NK-92 (cell line): ENCODE measurements at regions not wholly inside any gene's neighbourhood (a gene's known extent, or its start where the extent isn't known, plus 50 kb on each side); places are given as distances from the start of the nearest gene placed in this dataset.
"Not testable (repeated sequence)": the region's sequence is repeated elsewhere in the genome, so short reads cannot be mapped to it uniquely, and the experiment has no call there.

Source experiments
- DNase-seq: peaks from one replicate; lab custom pipeline; 2025; ENCODE audit not compliant: unreplicated experiment; lab: John Stamatoyannopoulos, UW

GRCh38 chr14:106166650-106167204, 640.3 kb downstream of the TMEM121 start:
- DNase-seq = no peak

- DNase-seq = not testable (repeated sequence)
These were observed 643.8 kb downstream of the TMEM121 start for GRCh38 chr14:106170163-106170658.

GRCh38 chr14:106174206-106174605, 647.8 kb downstream of the TMEM121 start:
- no peak for DNase-seq

GRCh38 chr14:106177266-106178246, 651.2 kb downstream of the TMEM121 start:
- not testable (repeated sequence) for DNase-seq

GRCh38 chr14:106179761-106180160, 653.4 kb downstream of the TMEM121 start:
- no peak for DNase-seq

- not testable (repeated sequence) for DNase-seq
These were observed 658.4 kb downstream of the TMEM121 start for GRCh38 chr14:106184771-106185170.

- not testable (repeated sequence) for DNase-seq
These were observed 658.9 kb downstream of the TMEM121 start for GRCh38 chr14:106185174-106185836.

GRCh38 chr14:106185837-106186233, 659.5 kb downstream of the TMEM121 start:
- DNase-seq = no peak

GRCh38 chr14:106187216-106187615, 660.8 kb downstream of the TMEM121 start:
- no peak for DNase-seq

GRCh38 chr14:106192701-106193100, 666.3 kb downstream of the TMEM121 start:
- not testable (repeated sequence) for DNase-seq

- not testable (repeated sequence) for DNase-seq
These were observed 670.1 kb downstream of the TMEM121 start for GRCh38 chr14:106196459-106196858.

GRCh38 chr14:106197264-106197663, 670.9 kb downstream of the TMEM121 start:
- DNase-seq = not testable (repeated sequence)

- DNase-seq = no peak
These were observed 672.7 kb downstream of the TMEM121 start for GRCh38 chr14:106199097-106199496.

- DNase-seq = no peak
These were observed 674.3 kb downstream of the TMEM121 start for GRCh38 chr14:106200541-106201315.

GRCh38 chr14:106201376-106201775, 675.0 kb downstream of the TMEM121 start:
- no peak for DNase-seq

GRCh38 chr14:106203438-106203837, 677.1 kb downstream of the TMEM121 start:
- DNase-seq = no peak

GRCh38 chr14:106204063-106204462, 677.7 kb downstream of the TMEM121 start:
- no peak for DNase-seq

GRCh38 chr14:106207316-106207715, 680.9 kb downstream of the TMEM121 start:
- DNase-seq = no peak

GRCh38 chr14:106208794-106209193, 682.4 kb downstream of the TMEM121 start:
- DNase-seq = no peak

GRCh38 chr14:106209755-106210154, 683.4 kb downstream of the TMEM121 start:
- DNase-seq = no peak

GRCh38 chr14:106210650-106211049, 684.3 kb downstream of the TMEM121 start:
- no peak for DNase-seq
